GM12878 (cell line): ENCODE measurements at regions not wholly inside any gene's neighbourhood (a gene's known extent, or its start where the extent isn't known, plus 50 kb on each side); places are given as distances from the start of the nearest gene placed in this dataset.

Source experiments
- ATAC-seq: fragments of 200-7000 bp; cut with Tn5 transposase; 3 replicates; pipeline ENCODE4 v1.9.1; 2020; ENCODE audit warnings: mild to moderate bottlenecking, moderate library complexity
- BruUV-seq: library from RNA; stranded (reverse); fragments of 400-500 nt; replicated peaks from 2 replicates; lab custom pipeline; 2021; lab: Mats Ljungman, UMichigan
- CTCF ChIA-PET: fragments of 300-600 bp; sonication (Branson Sonifier 250); formaldehyde crosslinking; extraction: SDS; loops from one replicate; lab custom pipeline; 2021; ENCODE audit warnings: inconsistent platforms; lab: Yijun Ruan, JAX
- POLR2A ChIA-PET: fragments of 350-600 bp; formaldehyde crosslinking; extraction: SDS; loops from one replicate; lab custom pipeline; 2021; ENCODE audit warnings: inconsistent platforms; lab: Charles Lee
- RAD21 ChIA-PET: fragments of 300-600 bp; sonication (Branson Sonifier 250); formaldehyde crosslinking; loops from one replicate; lab custom pipeline; 2023; ENCODE audit warnings: antibody characterized with exemption; ENCODE audit not compliant: unreplicated experiment; lab: Charles Lee
- SMC1A ChIA-PET: fragments of 300-600 bp; sonication (Branson Sonifier 250); formaldehyde crosslinking; loops from one replicate; lab custom pipeline; 2023; ENCODE audit not compliant: unreplicated experiment, uncharacterized antibody; lab: Charles Lee
- DNase-seq: peaks from one replicate; pipeline ENCODE4 v3.0.0-alpha.2; 2011; ENCODE audit warnings: low read depth, low spot score
- FAIRE-seq: peaks from 3 replicates; lab custom pipeline; 2011; peaks lifted over from hg19 to GRCh38; lab: Jason Lieb, UNC
- H2AFZ ChIP-seq: 2 replicates; pipeline ENCODE4 v1.6.0; 2011; ENCODE audit warnings: low read depth, low read length, control low read depth; ENCODE audit not compliant: control insufficient read depth
- H3K27ac ChIP-seq: 2 replicates; pipeline ENCODE4 v1.5.1; 2011; ENCODE audit warnings: control low read depth; ENCODE audit not compliant: control insufficient read depth, insufficient read depth
- H3K27me3 ChIP-seq, 2 experiments: replicated peaks in 1 of 2; 2 replicates each; pipeline versions ENCODE4 v1.6.0 to v1.6.1; 2011; ENCODE audit warnings: low read length in 1 of 2; ENCODE audit not compliant: control insufficient read depth in 2 of 2, insufficient read depth in 2 of 2
- H3K36me3 ChIP-seq, 2 experiments: 2 replicates each; pipeline ENCODE4 v1.5.1; 2011; ENCODE audit warnings: low read length in 1 of 2; ENCODE audit not compliant: control insufficient read depth in 2 of 2, insufficient read depth in 2 of 2
- H3K4me1 ChIP-seq: 2 replicates; pipeline ENCODE4 v1.6.1; 2011; ENCODE audit warnings: mild to moderate bottlenecking, low read length, moderate library complexity, mixed read lengths; ENCODE audit not compliant: control insufficient read depth, insufficient read depth
- H3K4me2 ChIP-seq: 2 replicates; pipeline ENCODE4 v1.6.0; 2011; ENCODE audit warnings: control low read depth; ENCODE audit not compliant: control insufficient read depth, insufficient read depth
- H3K4me3 ChIP-seq: fragments of 200-600 bp; sonication (generic); 2 replicates; pipeline ENCODE4 v1.5.1; 2016
- H3K79me2 ChIP-seq: 2 replicates; pipeline ENCODE4 v1.6.0; 2011; ENCODE audit warnings: low read length; ENCODE audit not compliant: control insufficient read depth, insufficient read depth
- H3K9ac ChIP-seq: 2 replicates; pipeline ENCODE4 v1.8.0; 2011; ENCODE audit warnings: low read length, control low read depth, mixed read lengths; ENCODE audit not compliant: control insufficient read depth, insufficient read depth
- H3K9me3 ChIP-seq: replicated peaks from 3 replicates; pipeline ENCODE4 v1.5.1; 2011; ENCODE audit warnings: mild to moderate bottlenecking, low read length; ENCODE audit not compliant: control insufficient read depth, insufficient read depth
- H4K20me1 ChIP-seq: 2 replicates; pipeline ENCODE4 v1.6.0; 2011; ENCODE audit not compliant: control insufficient read depth, insufficient read depth
- CHD2 ChIP-seq: IDR thresholded peaks from 2 replicates; pipeline ENCODE4 v1.6.1; 2011; ENCODE audit warnings: low read depth, low read length, improper control_type of control experiment, borderline replicate concordance
- HDGF ChIP-seq: fragments of 450-650 bp; IDR thresholded peaks from 2 replicates; pipeline ENCODE4 v1.6.1; 2016; ENCODE audit warnings: antibody characterized with exemption
- IRF3 ChIP-seq: fragments of 450-650 bp; IDR thresholded peaks from 2 replicates; pipeline ENCODE4 v1.6.1; 2014; ENCODE audit warnings: mild to moderate bottlenecking
- NKRF ChIP-seq: fragments of 450-650 bp; conservative IDR thresholded peaks from 2 replicates; pipeline ENCODE4 v1.6.1; 2017; ENCODE audit warnings: mild to moderate bottlenecking, moderate library complexity
- SMAD1 ChIP-seq: fragments of 450-650 bp; IDR thresholded peaks from 2 replicates; pipeline ENCODE4 v1.6.1; 2018; ENCODE audit warnings: mild to moderate bottlenecking, low read depth; ENCODE audit not compliant: partially characterized antibody
- SUZ12 ChIP-seq: fragments of 200-600 bp; sonication (generic); IDR thresholded peaks from one replicate; pipeline ENCODE4 v1.6.1; 2018; ENCODE audit warnings: antibody characterized with exemption, mild to moderate bottlenecking; ENCODE audit not compliant: unreplicated experiment
- USF2 ChIP-seq: IDR thresholded peaks from 2 replicates; pipeline ENCODE4 v1.6.1; 2011; ENCODE audit warnings: low read depth, low read length, improper control_type of control experiment, borderline replicate concordance
- ZNF384 ChIP-seq: IDR thresholded peaks from 2 replicates; pipeline ENCODE4 v1.6.1; 2012; ENCODE audit warnings: low read depth, mild to moderate bottlenecking, low read length, improper control_type of control experiment, borderline replicate concordance
- WGBS: methylation state at CpG from one replicate; pipeline ENCODE4 v1.1.6; 2016; ENCODE audit warnings: low lambda C conversion rate; ENCODE audit not compliant: insufficient replicate concordance, insufficient coverage; ENCODE audit errors: missing lambda C conversion rate; 5-methylcytosine and 5-hydroxymethylcytosine counted together
- in situ Hi-C: fragments of 300-500 bp; cut with MboI; formaldehyde crosslinking; loops from 9 replicates; pipeline ENCODE4 v1.14.3; 2018; ENCODE audit warnings: mixed read lengths
- intact Hi-C: fragments of 100-400 bp; cut with micrococcal nuclease; formaldehyde crosslinking; loops from one replicate; pipeline ENCODE4 v1.14.2; 2022; ENCODE audit not compliant: unreplicated experiment
- TF ChIP-seq, protein P1 (sequence below): IDR thresholded peaks from 2 replicates; pipeline ENCODE4 v1.6.1; 2012; ENCODE audit warnings: improper control_type of control experiment, low read depth, low read length; ENCODE audit not compliant: insufficient replicate concordance
- TF ChIP-seq, protein P2 (sequence below): fragments of 450-650 bp; formaldehyde crosslinking; IDR thresholded peaks from 2 replicates; pipeline ENCODE4 v1.4.0; 2022; ENCODE audit warnings: mild to moderate bottlenecking, moderate library complexity

GRCh38 chr12:87467936-87468335 lies 561.3 kb downstream of the C12orf50 start (continued):
- TF ChIP-seq, protein P1, sequence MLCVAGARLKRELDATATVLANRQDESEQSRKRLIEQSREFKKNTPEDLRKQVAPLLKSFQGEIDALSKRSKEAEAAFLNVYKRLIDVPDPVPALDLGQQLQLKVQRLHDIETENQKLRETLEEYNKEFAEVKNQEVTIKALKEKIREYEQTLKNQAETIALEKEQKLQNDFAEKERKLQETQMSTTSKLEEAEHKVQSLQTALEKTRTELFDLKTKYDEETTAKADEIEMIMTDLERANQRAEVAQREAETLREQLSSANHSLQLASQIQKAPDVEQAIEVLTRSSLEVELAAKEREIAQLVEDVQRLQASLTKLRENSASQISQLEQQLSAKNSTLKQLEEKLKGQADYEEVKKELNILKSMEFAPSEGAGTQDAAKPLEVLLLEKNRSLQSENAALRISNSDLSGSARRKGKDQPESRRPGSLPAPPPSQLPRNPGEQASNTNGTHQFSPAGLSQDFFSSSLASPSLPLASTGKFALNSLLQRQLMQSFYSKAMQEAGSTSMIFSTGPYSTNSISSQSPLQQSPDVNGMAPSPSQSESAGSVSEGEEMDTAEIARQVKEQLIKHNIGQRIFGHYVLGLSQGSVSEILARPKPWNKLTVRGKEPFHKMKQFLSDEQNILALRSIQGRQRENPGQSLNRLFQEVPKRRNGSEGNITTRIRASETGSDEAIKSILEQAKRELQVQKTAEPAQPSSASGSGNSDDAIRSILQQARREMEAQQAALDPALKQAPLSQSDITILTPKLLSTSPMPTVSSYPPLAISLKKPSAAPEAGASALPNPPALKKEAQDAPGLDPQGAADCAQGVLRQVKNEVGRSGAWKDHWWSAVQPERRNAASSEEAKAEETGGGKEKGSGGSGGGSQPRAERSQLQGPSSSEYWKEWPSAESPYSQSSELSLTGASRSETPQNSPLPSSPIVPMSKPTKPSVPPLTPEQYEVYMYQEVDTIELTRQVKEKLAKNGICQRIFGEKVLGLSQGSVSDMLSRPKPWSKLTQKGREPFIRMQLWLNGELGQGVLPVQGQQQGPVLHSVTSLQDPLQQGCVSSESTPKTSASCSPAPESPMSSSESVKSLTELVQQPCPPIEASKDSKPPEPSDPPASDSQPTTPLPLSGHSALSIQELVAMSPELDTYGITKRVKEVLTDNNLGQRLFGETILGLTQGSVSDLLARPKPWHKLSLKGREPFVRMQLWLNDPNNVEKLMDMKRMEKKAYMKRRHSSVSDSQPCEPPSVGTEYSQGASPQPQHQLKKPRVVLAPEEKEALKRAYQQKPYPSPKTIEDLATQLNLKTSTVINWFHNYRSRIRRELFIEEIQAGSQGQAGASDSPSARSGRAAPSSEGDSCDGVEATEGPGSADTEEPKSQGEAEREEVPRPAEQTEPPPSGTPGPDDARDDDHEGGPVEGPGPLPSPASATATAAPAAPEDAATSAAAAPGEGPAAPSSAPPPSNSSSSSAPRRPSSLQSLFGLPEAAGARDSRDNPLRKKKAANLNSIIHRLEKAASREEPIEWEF: no peak
- TF ChIP-seq IRF3: no peak

GRCh38 chr12:87464565-87464964 lies 564.6 kb downstream of the C12orf50 start:
- H3K4me2 ChIP-seq: no peak overlapping the region
- BruUV-seq: no TSS peak
- SMC1A ChIA-PET: no interaction called here
- TF ChIP-seq HDGF (no peak), NKRF (no peak), CHD2 (no peak), SUZ12 (no peak), SMAD1 (no peak), USF2 (no peak), ZNF384 (no peak)
- TF ChIP-seq, protein P2, sequence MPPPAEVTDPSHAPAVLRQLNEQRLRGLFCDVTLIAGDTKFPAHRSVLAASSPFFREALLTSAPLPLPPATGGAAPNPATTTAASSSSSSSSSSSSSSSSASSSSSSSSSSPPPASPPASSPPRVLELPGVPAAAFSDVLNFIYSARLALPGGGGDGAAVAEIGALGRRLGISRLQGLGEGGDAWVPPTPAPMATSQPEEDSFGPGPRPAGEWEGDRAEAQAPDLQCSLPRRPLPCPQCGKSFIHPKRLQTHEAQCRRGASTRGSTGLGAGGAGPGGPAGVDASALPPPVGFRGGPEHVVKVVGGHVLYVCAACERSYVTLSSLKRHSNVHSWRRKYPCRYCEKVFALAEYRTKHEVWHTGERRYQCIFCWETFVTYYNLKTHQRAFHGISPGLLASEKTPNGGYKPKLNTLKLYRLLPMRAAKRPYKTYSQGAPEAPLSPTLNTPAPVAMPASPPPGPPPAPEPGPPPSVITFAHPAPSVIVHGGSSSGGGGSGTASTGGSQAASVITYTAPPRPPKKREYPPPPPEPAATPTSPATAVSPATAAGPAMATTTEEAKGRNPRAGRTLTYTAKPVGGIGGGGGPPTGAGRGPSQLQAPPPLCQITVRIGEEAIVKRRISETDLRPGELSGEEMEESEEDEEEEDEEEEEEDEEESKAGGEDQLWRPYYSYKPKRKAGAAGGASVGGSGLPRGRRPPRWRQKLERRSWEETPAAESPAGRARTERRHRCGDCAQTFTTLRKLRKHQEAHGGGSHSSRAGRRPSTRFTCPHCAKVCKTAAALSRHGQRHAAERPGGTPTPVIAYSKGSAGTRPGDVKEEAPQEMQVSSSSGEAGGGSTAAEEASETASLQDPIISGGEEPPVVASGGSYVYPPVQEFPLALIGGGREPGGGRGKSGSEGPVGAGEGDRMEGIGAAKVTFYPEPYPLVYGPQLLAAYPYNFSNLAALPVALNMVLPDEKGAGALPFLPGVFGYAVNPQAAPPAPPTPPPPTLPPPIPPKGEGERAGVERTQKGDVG (CRISPR knock-in tag): no peak

More at GRCh38 chr12:87464565-87464964, 564.6 kb downstream of the C12orf50 start:
- Histone ChIP-seq H3K36me3 (no peaks in the 10 kb centered on the region), H3K79me2 (no peaks in the 10 kb centered on the region), H3K4me3 (no peak overlapping the region), H3K27ac (no peak overlapping the region), H4K20me1 (no peaks in the 10 kb centered on the region), H3K27me3 (no peaks in the 10 kb centered on the region), H2AFZ (no peak overlapping the region), H3K4me1 (no peaks in the 10 kb centered on the region), H3K9ac (no peak overlapping the region), H3K9me3 (no peaks in the 10 kb centered on the region)
- WGBS: 0% methylated on average over 1 of the region's 1 CpG
- in situ Hi-C loops (no loop called here), intact Hi-C loops (no loop called here)
- ATAC-seq (no peak), DNase-seq (no peak), FAIRE-seq (no peak)
- RAD21 ChIA-PET: no interaction called here
- POLR2A ChIA-PET: no interaction called here
- CTCF ChIA-PET: no interaction called here
